HCT116 (cell line): ENCODE measurements at regions not wholly inside any gene's neighbourhood (a gene's known extent, or its start where the extent isn't known, plus 50 kb on each side); places are given as distances from the start of the nearest gene placed in this dataset.

ENCODE experiments used
- CBX3 ChIP-seq: IDR thresholded peaks from 2 replicates; pipeline ENCODE4 v1.6.1; 2012; ENCODE audit warnings: low read depth
- EGR1 ChIP-seq: IDR thresholded peaks from 2 replicates; pipeline ENCODE4 v1.6.1; 2012; ENCODE audit warnings: low read depth
- EZH2 ChIP-seq: fragments of 200-600 bp; sonication (generic); IDR thresholded peaks from 2 replicates; pipeline ENCODE4 v1.6.1; 2017; ENCODE audit warnings: antibody characterized with exemption, mixed run types
- FOSL1 ChIP-seq: IDR thresholded peaks from 2 replicates; pipeline ENCODE4 v1.6.1; 2012; ENCODE audit warnings: low read depth
- POLR2A ChIP-seq: IDR thresholded peaks from 2 replicates; pipeline ENCODE4 v1.7.0; 2011; ENCODE audit warnings: borderline replicate concordance; ENCODE audit not compliant: insufficient read depth, insufficient read length; ENCODE audit errors: extremely low read depth
- POLR2AphosphoS5 ChIP-seq: IDR thresholded peaks from 2 replicates; pipeline ENCODE4 v1.6.1; 2011; ENCODE audit warnings: mild to moderate bottlenecking, low read depth, low read length, moderate library complexity
- SIN3A ChIP-seq: IDR thresholded peaks from 2 replicates; pipeline ENCODE4 v1.6.1; 2012; ENCODE audit warnings: low read depth
- SP1 ChIP-seq: IDR thresholded peaks from 2 replicates; pipeline ENCODE4 v1.6.1; 2012; ENCODE audit warnings: low read depth
- YY1 ChIP-seq: IDR thresholded peaks from 2 replicates; pipeline ENCODE4 v1.6.1; 2011; ENCODE audit warnings: low read length, low read depth, moderate library complexity, mild to moderate bottlenecking; ENCODE audit not compliant: insufficient replicate concordance; ENCODE audit errors: extremely low read depth
- ZNF274 ChIP-seq: fragments of 200-500 bp; sonication (Bioruptor generic); IDR thresholded peaks from 2 replicates; pipeline ENCODE4 v1.6.1; 2014; ENCODE audit warnings: mild to moderate bottlenecking, low read depth, low read length, inconsistent platforms
- TF ChIP-seq, protein P1 (sequence below): IDR thresholded peaks from 2 replicates; pipeline ENCODE4 v1.6.1; 2012
- TF ChIP-seq, protein P2 (sequence below): IDR thresholded peaks from 2 replicates; pipeline ENCODE4 v1.6.1; 2012; ENCODE audit warnings: low read depth
- TF ChIP-seq, protein P3 (sequence below), 3 experiments: fragments of 200-600 bp in 1 of 3; sonication (generic) in 1 of 3; IDR thresholded peaks in 2 of 3; conservative IDR thresholded peaks in 1 of 3; 2 replicates each; pipeline ENCODE4 v1.5.1; 2012 to 2017; ENCODE audit warnings: low read depth in 2 of 3, low read length in 2 of 3, antibody characterized with exemption in 1 of 3, borderline replicate concordance in 1 of 3, control low read depth in 1 of 3, mild to moderate bottlenecking in 1 of 3, mixed read lengths in 1 of 3, mixed run types in 1 of 3, moderate library complexity in 1 of 3; ENCODE audit not compliant: insufficient read depth in 1 of 3
- TF ChIP-seq, protein P4 (sequence below): IDR thresholded peaks from 2 replicates; pipeline ENCODE4 v1.6.1; 2011; ENCODE audit warnings: mild to moderate bottlenecking, low read length, moderate library complexity; ENCODE audit not compliant: insufficient replicate concordance; ENCODE audit errors: extremely low read depth

DNA sequence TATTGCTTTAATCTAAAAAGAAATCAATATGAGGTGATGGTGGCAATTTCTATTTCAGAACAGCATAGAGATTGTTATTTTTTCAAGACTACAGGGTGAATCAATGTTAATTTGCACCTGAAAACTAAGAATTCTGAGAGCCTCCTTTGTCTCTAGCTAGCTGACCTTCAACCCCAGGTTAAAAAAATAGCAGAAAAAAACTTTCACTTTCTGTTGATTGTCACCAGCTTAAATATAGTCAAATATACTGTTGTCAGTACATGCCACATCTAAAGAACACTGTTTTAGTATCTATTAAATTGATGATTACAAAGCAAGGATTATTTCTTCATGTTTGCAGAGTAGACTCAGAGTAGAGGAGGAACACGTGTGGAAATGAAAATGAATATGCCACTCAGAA is 1371.4 kb downstream of the MAT2B start:
- no peak for TF ChIP-seq POLR2A
- TF ChIP-seq POLR2AphosphoS5 = no peak
- TF ChIP-seq, protein P1, sequence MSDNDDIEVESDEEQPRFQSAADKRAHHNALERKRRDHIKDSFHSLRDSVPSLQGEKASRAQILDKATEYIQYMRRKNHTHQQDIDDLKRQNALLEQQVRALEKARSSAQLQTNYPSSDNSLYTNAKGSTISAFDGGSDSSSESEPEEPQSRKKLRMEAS = no peak
- TF ChIP-seq, protein P2, sequence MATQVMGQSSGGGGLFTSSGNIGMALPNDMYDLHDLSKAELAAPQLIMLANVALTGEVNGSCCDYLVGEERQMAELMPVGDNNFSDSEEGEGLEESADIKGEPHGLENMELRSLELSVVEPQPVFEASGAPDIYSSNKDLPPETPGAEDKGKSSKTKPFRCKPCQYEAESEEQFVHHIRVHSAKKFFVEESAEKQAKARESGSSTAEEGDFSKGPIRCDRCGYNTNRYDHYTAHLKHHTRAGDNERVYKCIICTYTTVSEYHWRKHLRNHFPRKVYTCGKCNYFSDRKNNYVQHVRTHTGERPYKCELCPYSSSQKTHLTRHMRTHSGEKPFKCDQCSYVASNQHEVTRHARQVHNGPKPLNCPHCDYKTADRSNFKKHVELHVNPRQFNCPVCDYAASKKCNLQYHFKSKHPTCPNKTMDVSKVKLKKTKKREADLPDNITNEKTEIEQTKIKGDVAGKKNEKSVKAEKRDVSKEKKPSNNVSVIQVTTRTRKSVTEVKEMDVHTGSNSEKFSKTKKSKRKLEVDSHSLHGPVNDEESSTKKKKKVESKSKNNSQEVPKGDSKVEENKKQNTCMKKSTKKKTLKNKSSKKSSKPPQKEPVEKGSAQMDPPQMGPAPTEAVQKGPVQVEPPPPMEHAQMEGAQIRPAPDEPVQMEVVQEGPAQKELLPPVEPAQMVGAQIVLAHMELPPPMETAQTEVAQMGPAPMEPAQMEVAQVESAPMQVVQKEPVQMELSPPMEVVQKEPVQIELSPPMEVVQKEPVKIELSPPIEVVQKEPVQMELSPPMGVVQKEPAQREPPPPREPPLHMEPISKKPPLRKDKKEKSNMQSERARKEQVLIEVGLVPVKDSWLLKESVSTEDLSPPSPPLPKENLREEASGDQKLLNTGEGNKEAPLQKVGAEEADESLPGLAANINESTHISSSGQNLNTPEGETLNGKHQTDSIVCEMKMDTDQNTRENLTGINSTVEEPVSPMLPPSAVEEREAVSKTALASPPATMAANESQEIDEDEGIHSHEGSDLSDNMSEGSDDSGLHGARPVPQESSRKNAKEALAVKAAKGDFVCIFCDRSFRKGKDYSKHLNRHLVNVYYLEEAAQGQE = no peak
- TF ChIP-seq EZH2 = no peak
- no peak for TF ChIP-seq ZNF274
- TF ChIP-seq, protein P3, sequence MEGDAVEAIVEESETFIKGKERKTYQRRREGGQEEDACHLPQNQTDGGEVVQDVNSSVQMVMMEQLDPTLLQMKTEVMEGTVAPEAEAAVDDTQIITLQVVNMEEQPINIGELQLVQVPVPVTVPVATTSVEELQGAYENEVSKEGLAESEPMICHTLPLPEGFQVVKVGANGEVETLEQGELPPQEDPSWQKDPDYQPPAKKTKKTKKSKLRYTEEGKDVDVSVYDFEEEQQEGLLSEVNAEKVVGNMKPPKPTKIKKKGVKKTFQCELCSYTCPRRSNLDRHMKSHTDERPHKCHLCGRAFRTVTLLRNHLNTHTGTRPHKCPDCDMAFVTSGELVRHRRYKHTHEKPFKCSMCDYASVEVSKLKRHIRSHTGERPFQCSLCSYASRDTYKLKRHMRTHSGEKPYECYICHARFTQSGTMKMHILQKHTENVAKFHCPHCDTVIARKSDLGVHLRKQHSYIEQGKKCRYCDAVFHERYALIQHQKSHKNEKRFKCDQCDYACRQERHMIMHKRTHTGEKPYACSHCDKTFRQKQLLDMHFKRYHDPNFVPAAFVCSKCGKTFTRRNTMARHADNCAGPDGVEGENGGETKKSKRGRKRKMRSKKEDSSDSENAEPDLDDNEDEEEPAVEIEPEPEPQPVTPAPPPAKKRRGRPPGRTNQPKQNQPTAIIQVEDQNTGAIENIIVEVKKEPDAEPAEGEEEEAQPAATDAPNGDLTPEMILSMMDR (IDR thresholded peaks at IDR 0.05 in 2 of 3, conservative IDR thresholded peaks at IDR 0.05 in 1 of 3; ENCODE audit: borderline replicate concordance in 1 of 3, insufficient read depth in 1 of 3, low read depth in 2 of 3, low read length in 2 of 3) = no peak
- TF ChIP-seq EGR1 = no peak
- no peak for TF ChIP-seq FOSL1
- TF ChIP-seq YY1 = no peak
- no peak for TF ChIP-seq CBX3
- TF ChIP-seq SIN3A = no peak
- TF ChIP-seq SP1 = no peak
- TF ChIP-seq, protein P4, sequence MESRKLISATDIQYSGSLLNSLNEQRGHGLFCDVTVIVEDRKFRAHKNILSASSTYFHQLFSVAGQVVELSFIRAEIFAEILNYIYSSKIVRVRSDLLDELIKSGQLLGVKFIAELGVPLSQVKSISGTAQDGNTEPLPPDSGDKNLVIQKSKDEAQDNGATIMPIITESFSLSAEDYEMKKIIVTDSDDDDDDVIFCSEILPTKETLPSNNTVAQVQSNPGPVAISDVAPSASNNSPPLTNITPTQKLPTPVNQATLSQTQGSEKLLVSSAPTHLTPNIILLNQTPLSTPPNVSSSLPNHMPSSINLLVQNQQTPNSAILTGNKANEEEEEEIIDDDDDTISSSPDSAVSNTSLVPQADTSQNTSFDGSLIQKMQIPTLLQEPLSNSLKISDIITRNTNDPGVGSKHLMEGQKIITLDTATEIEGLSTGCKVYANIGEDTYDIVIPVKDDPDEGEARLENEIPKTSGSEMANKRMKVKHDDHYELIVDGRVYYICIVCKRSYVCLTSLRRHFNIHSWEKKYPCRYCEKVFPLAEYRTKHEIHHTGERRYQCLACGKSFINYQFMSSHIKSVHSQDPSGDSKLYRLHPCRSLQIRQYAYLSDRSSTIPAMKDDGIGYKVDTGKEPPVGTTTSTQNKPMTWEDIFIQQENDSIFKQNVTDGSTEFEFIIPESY = no peak
